CD14-positive monocyte (primary cell): ENCODE measurements at regions not wholly inside any gene's neighbourhood (a gene's known extent, or its start where the extent isn't known, plus 50 kb on each side); places are given as distances from the start of the nearest gene placed in this dataset.
A peak's percentile ranks its signal among the peaks of the same experiment; 100 is the strongest.

Experiments
- DNase-seq, 3 donors: peaks; one replicate each; pipeline ENCODE4 v3.0.0-alpha.2; 2011 to 2022
- H2AFZ ChIP-seq: 2 replicates; pipeline ENCODE4 v1.6.0; 2012; ENCODE audit warnings: mild to moderate bottlenecking, low read depth, low read length, inconsistent platforms; ENCODE audit not compliant: insufficient read depth, poor library complexity, severe bottlenecking
- H3K27ac ChIP-seq, 2 donors: 1 replicate in 1 of 2; 2 replicates in 1 of 2; pipeline ENCODE4 v1.5.1; 2012 to 2013; ENCODE audit warnings: low read length in 2 of 2, control low read depth in 1 of 2, inconsistent platforms in 1 of 2, low read depth in 1 of 2, mild to moderate bottlenecking in 1 of 2
- H3K27me3 ChIP-seq, 2 donors: one replicate each; pipeline versions ENCODE4 v1.6.0 to v1.6.1; 2011 to 2013; ENCODE audit warnings: low read length in 2 of 2; ENCODE audit not compliant: control insufficient read depth in 2 of 2, insufficient read depth in 2 of 2
- H3K36me3 ChIP-seq, 2 donors: replicated peaks in 1 of 2; 1 replicate in 1 of 2; 2 replicates in 1 of 2; pipeline versions ENCODE4 v1.5.1 to v1.6.1; 2012 to 2013; ENCODE audit warnings: low read length in 2 of 2, control low read depth in 1 of 2, inconsistent platforms in 1 of 2, mild to moderate bottlenecking in 1 of 2; ENCODE audit not compliant: insufficient read depth in 2 of 2, control insufficient read depth in 1 of 2
- H3K4me1 ChIP-seq, 2 donors: 1 replicate in 1 of 2; 2 replicates in 1 of 2; pipeline versions ENCODE4 v1.5.1 to v1.6.1; 2012 to 2013; ENCODE audit warnings: low read length in 2 of 2, control low read depth in 1 of 2, inconsistent platforms in 1 of 2, mild to moderate bottlenecking in 1 of 2, moderate library complexity in 1 of 2; ENCODE audit not compliant: insufficient read depth in 2 of 2, control insufficient read depth in 1 of 2
- H3K4me2 ChIP-seq: replicated peaks from 2 replicates; pipeline ENCODE3; 2012; ENCODE audit warnings: low read length, moderate library complexity, mild to moderate bottlenecking; ENCODE audit not compliant: poor library complexity, severe bottlenecking; ENCODE audit errors: extremely low read depth
- H3K4me3 ChIP-seq, 3 experiments: fragments of 200-600 bp in 1 of 3; sonication (generic) in 1 of 3; replicated peaks in 1 of 3; 1 replicate in 2 of 3; 2 replicates in 1 of 3; pipeline ENCODE4 v1.5.1; 2011 to 2013; ENCODE audit warnings: low read length in 3 of 3, mild to moderate bottlenecking in 3 of 3, control low read depth in 2 of 3, low read depth in 2 of 3, inconsistent platforms in 1 of 3, moderate library complexity in 1 of 3
- H3K79me2 ChIP-seq: 2 replicates; pipeline ENCODE4 v1.6.0; 2012; ENCODE audit warnings: mild to moderate bottlenecking, control low read depth, inconsistent platforms, low read length, moderate library complexity; ENCODE audit not compliant: insufficient read depth
- H3K9ac ChIP-seq: 2 replicates; pipeline ENCODE4 v1.6.0; 2017; ENCODE audit warnings: low read length, mild to moderate bottlenecking; ENCODE audit not compliant: insufficient read depth, poor library complexity, severe bottlenecking
- H3K9me3 ChIP-seq, 2 donors: replicated peaks in 1 of 2; 1 replicate in 1 of 2; 2 replicates in 1 of 2; pipeline versions ENCODE4 v1.5.1 to v1.6.1; 2012 to 2013; ENCODE audit warnings: low read length in 2 of 2, control low read depth in 1 of 2; ENCODE audit not compliant: control insufficient read depth in 1 of 2, insufficient read depth in 1 of 2
- H4K20me1 ChIP-seq: 2 replicates; pipeline ENCODE4 v1.6.0; 2012; ENCODE audit warnings: mild to moderate bottlenecking, low read length, control low read depth, moderate library complexity; ENCODE audit not compliant: insufficient read depth
- H3K27ac Mint-ChIP-seq, 7 donors: one replicate each; pipeline ENCODE4 v1.8.0; 2020; ENCODE audit warnings: mild to moderate bottlenecking in 7 of 7, mixed read lengths in 7 of 7, moderate library complexity in 6 of 7, inconsistent platforms in 2 of 7
- H3K27me3 Mint-ChIP-seq, 3 donors: one replicate each; pipeline ENCODE4 v1.8.0; 2021 to 2022; ENCODE audit warnings: low read depth in 3 of 3, mild to moderate bottlenecking in 3 of 3, mixed read lengths in 3 of 3, moderate library complexity in 3 of 3, inconsistent platforms in 1 of 3
- H3K36me3 Mint-ChIP-seq, 2 donors: one replicate each; pipeline ENCODE4 v1.8.0; 2020; ENCODE audit warnings: mixed read lengths in 2 of 2, inconsistent platforms in 1 of 2, mild to moderate bottlenecking in 1 of 2
- H3K4me1 Mint-ChIP-seq: one replicate; pipeline ENCODE4 v1.8.0; 2020; ENCODE audit warnings: mild to moderate bottlenecking, mixed read lengths
- H3K4me3 Mint-ChIP-seq, 2 donors: one replicate each; pipeline ENCODE4 v1.8.0; 2020; ENCODE audit warnings: mild to moderate bottlenecking in 2 of 2, mixed read lengths in 2 of 2, moderate library complexity in 1 of 2
- H3K9me3 Mint-ChIP-seq, 7 donors: one replicate each; pipeline ENCODE4 v1.8.0; 2020 to 2022; ENCODE audit warnings: mixed read lengths in 7 of 7, mild to moderate bottlenecking in 6 of 7, moderate library complexity in 6 of 7, inconsistent platforms in 2 of 7
- WGBS: methylation state at CpG from one replicate; pipeline ENCODE4 v1.1.5; 2013; ENCODE audit warnings: missing lambda C conversion rate; ENCODE audit not compliant: insufficient coverage; 5-methylcytosine and 5-hydroxymethylcytosine counted together
- intact Hi-C, 2 donors: fragments of 100-400 bp; cut with micrococcal nuclease; formaldehyde crosslinking; loops; one replicate each; pipeline versions ENCODE4 v1.15.0 to v1.15.1; 2023
- TF ChIP-seq, protein P1 (sequence below): fragments of 200-600 bp; IDR thresholded peaks from one replicate; pipeline ENCODE4 v1.8.0; 2022; ENCODE audit warnings: antibody characterized with exemption, mild to moderate bottlenecking

DNA sequence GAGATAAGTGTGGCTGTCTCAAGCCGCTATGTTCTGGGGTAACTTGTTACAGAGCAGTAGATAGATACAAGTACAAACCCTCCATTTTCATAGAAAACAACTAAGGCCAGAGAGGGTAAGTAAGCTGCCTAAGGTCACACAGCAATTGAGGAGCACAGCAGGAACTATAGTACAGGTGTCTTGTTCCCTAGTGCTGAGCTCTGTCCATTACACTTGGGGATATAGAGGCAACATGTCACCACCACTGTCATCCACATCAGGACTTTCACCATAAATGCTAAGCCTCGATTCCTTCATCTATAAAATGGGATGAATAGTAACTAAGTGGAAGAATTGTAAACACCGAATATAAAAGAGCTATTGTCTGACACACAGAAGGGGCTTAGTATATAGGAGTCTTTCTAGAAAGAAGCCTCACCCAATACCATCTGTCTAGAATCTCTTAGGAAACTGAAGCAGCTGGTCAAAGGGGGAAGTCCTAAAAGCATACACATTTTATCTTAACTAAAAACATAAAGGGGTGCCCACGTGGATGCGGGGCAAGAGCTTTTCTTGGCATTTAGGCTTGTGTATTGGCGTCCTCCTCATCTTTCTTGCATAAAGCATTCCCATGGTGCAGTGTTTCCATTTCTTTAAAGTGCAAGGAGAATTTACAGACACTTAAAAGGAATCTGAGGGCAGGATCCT is 93.8 kb upstream of the ALX4 start:
- no peak overlapping the region for H3K9ac ChIP-seq
- Mint-ChIP-seq H3K36me3 (no peaks in the 10 kb centered on the region), H3K27me3 (peaks cover 4 to 10% (median 10%) of the 10 kb centered on the region in 3 donors), H3K27ac (peak overlapping the region in 1 of 7 donors; percentile 11), H3K4me1 (no peaks in the 10 kb centered on the region), H3K4me3 (no peak overlapping the region), H3K9me3 (no peaks in the 10 kb centered on the region)
- H3K4me1 ChIP-seq, result no peaks in the 10 kb centered on the region
- H4K20me1 ChIP-seq, result no peaks in the 10 kb centered on the region
- no peaks in the 10 kb centered on the region for H3K36me3 ChIP-seq
- H2AFZ ChIP-seq, result no peak overlapping the region
- no peaks in the 10 kb centered on the region for H3K79me2 ChIP-seq
- H3K4me3 ChIP-seq, result no peak overlapping the region
- TF ChIP-seq, protein P1, sequence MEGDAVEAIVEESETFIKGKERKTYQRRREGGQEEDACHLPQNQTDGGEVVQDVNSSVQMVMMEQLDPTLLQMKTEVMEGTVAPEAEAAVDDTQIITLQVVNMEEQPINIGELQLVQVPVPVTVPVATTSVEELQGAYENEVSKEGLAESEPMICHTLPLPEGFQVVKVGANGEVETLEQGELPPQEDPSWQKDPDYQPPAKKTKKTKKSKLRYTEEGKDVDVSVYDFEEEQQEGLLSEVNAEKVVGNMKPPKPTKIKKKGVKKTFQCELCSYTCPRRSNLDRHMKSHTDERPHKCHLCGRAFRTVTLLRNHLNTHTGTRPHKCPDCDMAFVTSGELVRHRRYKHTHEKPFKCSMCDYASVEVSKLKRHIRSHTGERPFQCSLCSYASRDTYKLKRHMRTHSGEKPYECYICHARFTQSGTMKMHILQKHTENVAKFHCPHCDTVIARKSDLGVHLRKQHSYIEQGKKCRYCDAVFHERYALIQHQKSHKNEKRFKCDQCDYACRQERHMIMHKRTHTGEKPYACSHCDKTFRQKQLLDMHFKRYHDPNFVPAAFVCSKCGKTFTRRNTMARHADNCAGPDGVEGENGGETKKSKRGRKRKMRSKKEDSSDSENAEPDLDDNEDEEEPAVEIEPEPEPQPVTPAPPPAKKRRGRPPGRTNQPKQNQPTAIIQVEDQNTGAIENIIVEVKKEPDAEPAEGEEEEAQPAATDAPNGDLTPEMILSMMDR, result no peak
- H3K4me2 ChIP-seq, result no peak overlapping the region
- peaks cover 0 to 3% of the 10 kb centered on the region in 2 donors for H3K9me3 ChIP-seq
- no peak for DNase-seq
- H3K27me3 ChIP-seq, result no peaks in the 10 kb centered on the region
- 80% methylated on average over 1 of the region's 6 CpGs for WGBS
- intact Hi-C loops, result no loop called here
- H3K27ac ChIP-seq, result no peak overlapping the region

DNA sequence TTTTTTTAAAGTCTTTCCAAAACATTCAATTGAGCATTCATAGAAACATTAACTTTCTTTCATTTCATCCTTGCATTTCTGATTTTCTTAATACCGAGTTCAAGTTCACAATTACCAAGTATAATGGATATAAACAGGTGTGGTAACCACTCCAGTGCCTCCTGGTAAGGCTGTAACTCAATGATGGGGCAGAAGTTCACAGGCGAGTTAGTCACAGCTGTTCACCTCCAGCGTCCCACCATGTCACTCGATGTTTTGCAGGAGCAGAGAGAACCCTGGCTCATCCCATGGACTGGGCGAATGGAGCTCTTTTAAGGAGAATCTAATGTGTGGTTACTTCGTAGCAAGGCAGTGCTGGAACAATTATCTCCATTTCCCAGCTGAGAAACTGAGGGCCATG is 94.4 kb upstream of the ALX4 start:
- Histone ChIP-seq H3K4me3 (no peak overlapping the region), H2AFZ (no peak overlapping the region), H3K4me2 (no peak overlapping the region), H3K9ac (no peak overlapping the region), H3K9me3 (peaks cover 0 to 3% of the 10 kb centered on the region in 2 donors), H4K20me1 (no peaks in the 10 kb centered on the region), H3K36me3 (no peaks in the 10 kb centered on the region), H3K79me2 (no peaks in the 10 kb centered on the region), H3K27ac (no peak overlapping the region), H3K27me3 (no peaks in the 10 kb centered on the region), H3K4me1 (peaks cover 0 to 3% of the 10 kb centered on the region in 2 donors)
- no peak for DNase-seq
- Mint-ChIP-seq H3K27ac (no peak overlapping the region), H3K4me1 (peaks cover under 1% of the 10 kb centered on the region), H3K9me3 (no peaks in the 10 kb centered on the region), H3K4me3 (no peak overlapping the region), H3K36me3 (no peaks in the 10 kb centered on the region), H3K27me3 (peaks cover 3 to 10% (median 10%) of the 10 kb centered on the region in 3 donors)
- TF ChIP-seq, protein P1, result no peak
- 96% methylated on average over 3 of the region's 6 CpGs for WGBS
- intact Hi-C loops, result no loop called here
